ENCODE measurements at regions not wholly inside any gene's neighbourhood (a gene's known extent, or its start where the extent isn't known, plus 50 kb on each side); places are given as distances from the start of the nearest gene placed in this dataset.
"Not testable (repeated sequence)": the region's sequence is repeated elsewhere in the genome, so short reads cannot be mapped to it uniquely, and the experiment has no call there.

DNA sequence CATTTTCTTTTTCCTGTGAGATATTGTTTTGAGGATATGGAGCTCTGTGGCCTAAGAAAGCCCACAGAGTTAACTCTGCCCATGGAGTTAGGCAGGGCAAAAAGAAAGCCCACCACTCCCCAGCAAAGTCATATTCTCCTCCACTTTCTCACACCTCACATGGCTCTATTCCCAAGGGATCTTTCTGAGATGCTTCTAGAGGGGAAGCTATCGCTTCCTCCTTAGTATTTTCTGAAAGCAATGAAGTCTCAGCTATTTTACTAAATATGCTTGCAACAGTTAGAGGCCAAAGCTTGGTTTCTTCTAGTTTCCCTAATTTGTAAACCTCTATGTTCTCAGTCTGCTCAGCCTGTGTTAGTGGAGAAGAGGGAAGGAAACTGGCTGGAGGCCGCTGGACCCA is 80.3 kb upstream of the EOMES start:
- H3K27me3 Mint-ChIP-seq (ENCODE audit: insufficient read depth, unreplicated experiment): no peaks in the 10 kb centered on the region
- no peak overlapping the region for H3K4me3 Mint-ChIP-seq (ENCODE audit: unreplicated experiment)
- no peak for TF ChIP-seq CTCF (IDR thresholded peaks at IDR 0.05; ENCODE audit: unreplicated experiment)
- no TSS peak for BruUV-seq (replicated peaks)
- no peak overlapping the region for H3K27ac Mint-ChIP-seq (ENCODE audit: low read depth, unreplicated experiment)
- DNase-seq (ENCODE audit: unreplicated experiment): no peak
- intact Hi-C loops (cut with micrococcal nuclease): no loop called here
- H3K36me3 Mint-ChIP-seq (ENCODE audit: insufficient read depth, unreplicated experiment): no peaks in the 10 kb centered on the region
- H3K4me1 Mint-ChIP-seq (ENCODE audit: insufficient read depth, unreplicated experiment): peaks cover 6% of the 10 kb centered on the region
- ChIA-PET POLR2A (interaction anchor here (0.5 kb wide), 3 partner anchors 10 to 197 kb away, joined by 3 read pairs; no protein-coding TSS in a partner anchor), CTCF (interaction anchor here (0.6 to 1.0 kb wide), 2 partner anchors 25 to 185 kb away, joined by 3 to 4 read pairs; no protein-coding TSS in a partner anchor)
- no peaks in the 10 kb centered on the region for H3K9me3 Mint-ChIP-seq (ENCODE audit: unreplicated experiment)

GRCh38 chr3:27802849-27803248 is 80.7 kb upstream of the EOMES start:
- ChIA-PET CTCF (interaction anchor here (1.0 kb wide), 1 partner anchor 25 kb away, joined by 3 read pairs; no protein-coding TSS in a partner anchor), POLR2A (interaction anchor here (0.5 kb wide), 2 partner anchors 10 to 197 kb away, joined by 3 read pairs; no protein-coding TSS in a partner anchor)
- intact Hi-C loops (cut with micrococcal nuclease): no loop called here
- no peak for TF ChIP-seq CTCF (IDR thresholded peaks at IDR 0.05; ENCODE audit: unreplicated experiment)
- Mint-ChIP-seq H3K4me3 (ENCODE audit: unreplicated experiment) (no peak overlapping the region), H3K27me3 (ENCODE audit: insufficient read depth, unreplicated experiment) (no peaks in the 10 kb centered on the region), H3K36me3 (ENCODE audit: insufficient read depth, unreplicated experiment) (no peaks in the 10 kb centered on the region), H3K9me3 (ENCODE audit: unreplicated experiment) (no peaks in the 10 kb centered on the region), H3K27ac (ENCODE audit: low read depth, unreplicated experiment) (no peak overlapping the region), H3K4me1 (ENCODE audit: insufficient read depth, unreplicated experiment) (peaks cover 6% of the 10 kb centered on the region)
- BruUV-seq (replicated peaks): no TSS peak
- no peak for DNase-seq (ENCODE audit: unreplicated experiment)

DNA sequence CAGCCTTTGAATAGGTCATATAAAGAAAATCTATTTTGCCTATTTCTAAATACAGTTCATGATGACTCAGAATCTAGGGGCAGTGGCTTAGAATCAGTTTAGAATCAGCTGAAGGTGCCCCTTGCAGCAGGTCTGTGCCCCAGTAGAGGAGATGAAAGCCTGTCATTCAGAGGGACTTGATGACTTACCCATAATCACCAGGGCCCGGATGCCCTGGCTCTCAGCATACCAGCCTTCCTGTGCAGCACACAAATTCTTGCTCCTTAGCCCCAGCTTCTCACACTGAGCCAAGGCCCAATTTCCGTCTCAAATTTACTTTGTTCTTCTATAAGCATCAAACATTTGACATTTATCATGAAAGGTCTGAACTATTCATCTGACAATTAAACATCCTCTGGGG is 83.2 kb upstream of the EOMES start:
- Mint-ChIP-seq H3K27me3 (ENCODE audit: insufficient read depth, unreplicated experiment) (no peaks in the 10 kb centered on the region), H3K4me3 (ENCODE audit: unreplicated experiment) (no peak overlapping the region), H3K36me3 (ENCODE audit: insufficient read depth, unreplicated experiment) (no peaks in the 10 kb centered on the region), H3K4me1 (ENCODE audit: insufficient read depth, unreplicated experiment) (peaks cover 6% of the 10 kb centered on the region), H3K9me3 (ENCODE audit: unreplicated experiment) (no peaks in the 10 kb centered on the region), H3K27ac (ENCODE audit: low read depth, unreplicated experiment) (no peak overlapping the region)
- no peak for TF ChIP-seq CTCF (IDR thresholded peaks at IDR 0.05; ENCODE audit: unreplicated experiment)
- no TSS peak for BruUV-seq (replicated peaks)
- CTCF ChIA-PET: interaction anchor here (0.7 kb wide), 1 partner anchor 9 kb away, joined by 3 read pairs; no protein-coding TSS in a partner anchor
- no peak for DNase-seq (ENCODE audit: unreplicated experiment)
- POLR2A ChIA-PET: no interaction called here
- intact Hi-C loops (cut with micrococcal nuclease): no loop called here

GRCh38 chr3:27813255-27813654 is 91.1 kb upstream of the EOMES start:
- no peak for TF ChIP-seq CTCF (IDR thresholded peaks at IDR 0.05; ENCODE audit: unreplicated experiment)
- intact Hi-C loops (cut with micrococcal nuclease): no loop called here
- no peaks in the 10 kb centered on the region for H3K9me3 Mint-ChIP-seq (ENCODE audit: unreplicated experiment)

DNA sequence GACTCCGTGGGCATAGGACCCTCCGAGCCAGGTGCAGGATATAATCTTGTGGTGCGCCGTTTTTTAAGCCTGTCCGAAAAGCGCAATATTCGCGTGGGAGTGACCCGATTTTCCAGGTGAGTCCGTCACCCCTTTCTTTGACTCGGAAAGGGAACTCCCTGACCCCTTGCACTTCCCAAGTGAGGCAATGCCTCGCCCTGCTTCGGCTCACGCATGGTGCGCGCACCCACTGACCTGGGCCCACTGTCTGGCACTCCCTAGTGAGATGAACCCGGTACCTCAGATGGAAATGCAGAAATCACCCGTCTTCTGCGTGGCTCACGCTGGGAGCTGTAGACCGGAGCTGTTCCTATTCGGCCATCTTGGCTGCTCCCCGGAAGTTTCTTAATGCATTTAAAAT is 99.5 kb upstream of the EOMES start:
- H3K4me3 Mint-ChIP-seq (ENCODE audit: unreplicated experiment); DNase-seq (ENCODE audit: unreplicated experiment); H3K9me3 Mint-ChIP-seq (ENCODE audit: unreplicated experiment); POLR2A ChIA-PET; H3K27ac Mint-ChIP-seq (ENCODE audit: low read depth, unreplicated experiment); H3K27me3 Mint-ChIP-seq (ENCODE audit: insufficient read depth, unreplicated experiment); BruUV-seq (replicated peaks); H3K36me3 Mint-ChIP-seq (ENCODE audit: insufficient read depth, unreplicated experiment); intact Hi-C loops (cut with micrococcal nuclease): not testable (repeated sequence)
- H3K4me1 Mint-ChIP-seq (ENCODE audit: insufficient read depth, unreplicated experiment): peaks cover 10% of the 10 kb centered on the region
- CTCF ChIA-PET: interaction anchor here (0.7 kb wide), 1 partner anchor 113 kb away, joined by 3 read pairs; no protein-coding TSS in a partner anchor

More at GRCh38 chr3:27813255-27813654, 91.1 kb upstream of the EOMES start:
- no peaks in the 10 kb centered on the region for H3K36me3 Mint-ChIP-seq (ENCODE audit: insufficient read depth, unreplicated experiment)
- H3K4me1 Mint-ChIP-seq (ENCODE audit: insufficient read depth, unreplicated experiment): no peaks in the 10 kb centered on the region
- no peak overlapping the region for H3K27ac Mint-ChIP-seq (ENCODE audit: low read depth, unreplicated experiment)
- no peak overlapping the region for H3K4me3 Mint-ChIP-seq (ENCODE audit: unreplicated experiment)
- CTCF ChIA-PET: interaction anchor here (0.5 to 1.4 kb wide), 2 partner anchors 9 to 955 kb away, joined by 3 read pairs; no protein-coding TSS in a partner anchor
- POLR2A ChIA-PET: no interaction called here
- BruUV-seq (replicated peaks): no TSS peak
- DNase-seq (ENCODE audit: unreplicated experiment): no peak
- no peaks in the 10 kb centered on the region for H3K27me3 Mint-ChIP-seq (ENCODE audit: insufficient read depth, unreplicated experiment)
